EL (cell line): ENCODE measurements at regions not wholly inside any gene's neighbourhood (a gene's known extent, or its start where the extent isn't known, plus 50 kb on each side); places are given as distances from the start of the nearest gene placed in this dataset.
A peak's percentile ranks its signal among the peaks of the same experiment; 100 is the strongest.
"Not testable (repeated sequence)": the region's sequence is repeated elsewhere in the genome, so short reads cannot be mapped to it uniquely, and the experiment has no call there.

Experiments
- DNase-seq: peaks from one replicate; pipeline ENCODE4 v3.0.0-alpha.2; 2016

DNA sequence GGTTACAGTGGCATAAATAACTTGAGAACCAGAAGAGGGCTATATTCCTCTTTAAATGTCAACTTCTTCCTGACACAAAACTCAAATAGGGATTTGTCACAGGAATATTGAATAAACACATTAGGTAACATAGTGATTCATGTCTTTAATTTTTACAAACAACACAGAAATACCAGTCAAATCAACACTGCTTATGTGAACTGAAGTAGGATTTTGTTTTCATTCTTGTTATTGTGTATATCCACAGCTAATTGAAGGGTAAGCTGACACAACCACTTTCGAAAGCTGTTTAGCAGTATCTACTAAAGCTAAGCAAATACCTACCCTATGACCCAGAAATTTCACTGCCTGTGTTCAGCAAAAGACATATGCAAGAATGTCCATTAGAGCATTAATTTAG, 120.4 kb upstream of the EOLA2 start:
- no peak for DNase-seq

DNA sequence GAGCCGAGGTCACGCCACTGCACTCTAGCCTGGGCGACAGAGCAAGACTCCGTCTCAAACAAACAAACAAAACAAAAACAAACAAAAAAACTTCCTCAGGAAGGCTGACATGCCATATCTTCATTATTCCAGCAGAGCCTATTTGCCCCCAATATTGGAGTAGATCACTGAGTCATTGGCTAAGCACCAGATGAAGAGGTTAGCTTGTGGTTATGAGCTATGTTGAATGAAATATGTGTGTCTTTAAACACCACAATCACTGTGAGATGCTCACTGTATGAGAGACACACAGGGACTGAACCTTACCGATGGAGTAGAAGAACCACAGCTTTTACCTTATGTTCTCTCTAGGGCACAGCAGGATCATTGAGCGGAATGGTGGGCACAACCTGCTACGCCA, 122.1 kb upstream of the EOLA2 start:
- DNase-seq = peak; percentile 75

DNA sequence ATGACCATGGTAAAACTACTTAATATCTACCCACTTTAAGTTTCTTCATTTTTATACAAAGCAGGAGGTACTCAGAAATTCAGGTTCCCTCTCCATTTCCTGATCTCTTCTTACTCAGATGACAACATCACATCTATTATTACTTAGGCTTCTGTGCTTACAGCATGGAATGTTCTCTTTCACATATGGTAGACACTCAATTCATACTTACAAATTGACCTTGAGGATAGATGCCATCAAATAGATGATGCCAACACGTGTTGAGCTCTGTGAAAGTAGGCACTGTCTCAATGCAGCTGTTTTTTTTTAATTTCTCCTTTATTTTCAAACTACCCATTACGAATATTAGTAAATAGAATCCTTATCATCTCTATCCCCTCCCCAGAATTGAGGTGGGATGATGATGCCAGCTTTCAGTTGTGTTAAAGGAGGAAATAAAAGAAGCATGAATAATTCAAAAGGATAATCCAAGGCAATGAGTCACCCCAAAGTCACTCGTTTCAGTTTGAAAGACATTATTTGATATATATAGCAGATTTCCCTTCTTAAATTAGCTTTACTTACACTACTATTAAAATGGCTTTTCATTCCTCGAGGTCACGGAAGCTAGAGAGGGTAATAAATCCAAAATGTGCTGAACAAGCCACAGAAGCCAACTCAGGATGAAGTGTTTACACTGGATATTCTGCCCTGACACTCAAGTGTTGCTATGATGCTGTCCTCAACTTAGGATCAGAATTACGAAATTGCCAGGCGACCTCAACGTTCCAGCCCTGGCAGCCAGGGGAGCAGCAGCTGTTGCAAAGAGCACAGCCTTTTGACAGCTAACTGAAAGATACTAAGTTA, 124.2 kb upstream of the EOLA2 start:
- peak; percentile 87 for DNase-seq

DNA sequence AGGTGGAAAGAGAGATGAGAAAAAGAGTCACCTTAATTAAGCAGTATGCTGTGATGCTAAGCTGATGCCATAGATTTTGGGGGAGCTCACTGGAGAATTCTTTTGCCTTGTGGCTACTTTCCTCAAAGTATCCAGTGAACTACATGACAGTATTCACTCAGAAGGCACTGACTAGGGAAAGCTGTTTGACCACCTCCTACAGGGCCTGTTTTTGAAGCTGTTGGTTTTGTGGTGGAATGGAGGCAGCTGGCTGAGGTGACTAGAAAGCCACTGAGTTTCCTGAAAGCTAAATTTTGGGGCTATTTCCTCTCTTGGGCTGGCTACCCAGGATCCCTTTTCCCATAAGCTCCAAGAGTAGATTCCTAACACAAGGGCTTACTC, 124.8 kb upstream of the EOLA2 start:
- DNase-seq = no peak

DNA sequence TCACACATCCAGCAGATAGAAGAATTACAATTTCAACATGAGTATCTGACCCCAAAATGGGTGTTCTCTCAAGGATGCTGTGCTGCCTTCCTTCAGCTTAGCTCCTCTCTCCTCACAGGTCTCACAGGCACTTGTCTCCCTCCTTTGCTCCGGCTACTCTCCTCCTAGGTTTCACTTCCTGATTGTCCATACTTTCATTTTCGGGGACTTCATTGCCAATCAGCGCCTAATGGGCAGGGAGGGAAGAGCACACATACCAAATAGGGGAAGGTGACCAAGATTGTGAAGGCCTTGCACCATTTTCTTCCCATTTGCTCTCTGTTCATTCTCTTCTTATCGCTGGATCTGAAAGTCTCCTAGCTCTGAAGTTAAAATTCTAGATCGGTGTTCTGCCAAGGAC, 125.4 kb upstream of the EOLA2 start:
- no peak for DNase-seq

DNA sequence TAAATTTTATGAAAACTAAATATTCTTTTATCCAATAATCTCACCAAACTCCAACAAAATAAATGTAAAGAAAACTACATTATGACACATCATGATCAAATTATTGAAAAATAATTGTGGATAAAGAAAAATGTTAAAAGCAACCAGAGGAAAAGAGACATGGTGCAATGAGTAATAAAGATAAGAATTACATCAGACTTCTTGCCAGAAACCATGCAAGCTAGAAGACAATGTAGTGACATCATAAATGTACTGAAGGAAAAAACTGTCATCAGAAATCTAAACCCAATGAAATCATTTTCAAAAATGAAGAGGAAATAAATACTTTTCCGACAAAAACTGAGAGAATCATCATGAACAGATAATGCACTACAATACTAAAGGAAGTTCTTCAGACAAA, 135.9 kb upstream of the EOLA2 start:
- peak; percentile 15 for DNase-seq

DNA sequence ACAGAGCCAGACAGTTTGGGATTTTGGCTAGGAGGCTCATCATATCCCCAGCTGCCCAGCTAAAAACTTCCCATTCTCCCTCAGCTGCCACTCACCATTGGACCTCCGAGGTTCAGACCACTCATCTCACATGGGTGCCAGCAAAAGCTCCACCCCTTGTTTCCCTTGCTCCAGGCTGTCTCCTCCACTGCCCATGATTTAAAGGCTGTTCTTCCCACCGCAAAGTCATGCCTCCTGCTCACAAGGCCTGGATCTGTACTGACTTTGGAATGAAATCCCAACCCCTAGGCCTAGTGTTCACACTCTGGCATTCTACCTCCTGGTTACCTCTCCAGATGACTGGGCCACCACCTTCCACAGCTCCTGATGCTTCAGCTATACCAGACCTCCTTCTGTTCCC, 142.2 kb upstream of the EOLA2 start:
- peak; percentile 20 for DNase-seq

DNA sequence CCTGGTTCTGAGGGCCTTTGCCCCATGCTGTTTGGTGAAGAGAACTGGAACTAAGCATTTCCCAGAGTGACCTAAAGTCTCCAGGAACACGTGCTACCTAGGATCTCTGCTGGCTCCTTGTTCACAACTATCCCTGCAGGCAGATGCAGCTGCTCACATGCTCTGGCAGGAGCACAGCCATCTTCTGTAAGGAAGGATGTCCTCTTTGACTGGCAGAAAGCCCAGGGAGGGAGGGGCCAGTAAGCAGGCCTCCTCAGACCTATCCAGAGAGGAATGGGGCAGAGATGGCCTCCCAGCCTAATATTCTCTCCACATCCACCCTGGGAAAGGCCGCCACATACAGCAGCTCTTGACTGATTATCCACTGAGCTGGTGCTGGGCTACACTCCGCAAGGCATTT, 142.8 kb upstream of the EOLA2 start:
- DNase-seq = peak; percentile 4

DNA sequence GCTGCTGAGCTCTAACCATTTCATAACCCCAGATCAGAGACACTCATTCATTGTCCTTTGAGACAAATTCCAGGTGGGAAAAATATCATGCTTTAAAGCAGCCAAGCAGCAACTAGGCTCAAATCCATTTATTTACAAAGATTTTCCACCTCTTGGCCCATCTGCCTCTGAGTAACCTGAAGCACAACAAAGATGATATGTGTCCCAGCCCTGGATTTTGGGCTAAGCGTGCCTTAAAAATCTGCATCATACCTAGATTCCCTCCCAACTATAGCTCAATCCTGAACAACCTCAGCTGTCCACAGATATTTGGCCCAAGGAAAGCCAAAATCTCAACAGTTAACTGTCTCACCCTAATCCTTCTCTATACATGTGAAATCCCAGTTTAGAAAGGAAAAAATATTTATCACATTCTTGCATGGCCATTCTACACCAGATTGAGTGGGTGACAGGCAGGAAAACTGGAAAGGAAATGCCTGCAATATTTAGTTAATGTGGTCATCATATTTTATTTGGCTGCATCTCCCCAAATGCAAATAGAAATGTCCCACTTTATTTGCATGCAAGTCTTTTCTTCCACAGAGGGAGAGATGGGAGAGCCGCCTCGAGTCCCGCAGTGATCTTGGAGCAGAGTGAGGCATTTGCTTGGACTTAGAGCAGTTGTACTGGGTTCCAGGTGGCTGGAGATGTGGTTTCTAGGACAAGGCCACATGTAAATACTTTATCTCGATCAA, 146.4 kb upstream of the EOLA2 start:
- DNase-seq = peak; percentile 85

DNA sequence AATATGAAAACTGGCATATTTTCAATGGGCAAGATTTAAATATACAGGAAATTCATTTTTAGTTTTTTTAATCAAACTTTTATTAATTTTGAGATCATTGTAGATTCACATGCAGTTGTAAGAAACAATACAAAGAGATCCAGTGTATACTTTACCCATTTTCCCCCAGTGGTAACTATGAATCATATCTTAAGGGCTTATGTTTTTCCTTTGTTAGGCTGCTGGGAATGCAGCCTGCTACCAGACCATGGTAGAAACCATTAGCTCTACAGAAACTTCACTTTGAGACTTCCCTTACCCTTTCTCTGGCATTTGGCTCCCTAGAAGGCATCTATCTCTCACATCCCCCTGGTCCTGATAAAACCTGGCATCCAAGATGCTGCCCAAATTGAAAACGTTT, 147.6 kb upstream of the EOLA2 start:
- DNase-seq = peak; percentile 41

DNA sequence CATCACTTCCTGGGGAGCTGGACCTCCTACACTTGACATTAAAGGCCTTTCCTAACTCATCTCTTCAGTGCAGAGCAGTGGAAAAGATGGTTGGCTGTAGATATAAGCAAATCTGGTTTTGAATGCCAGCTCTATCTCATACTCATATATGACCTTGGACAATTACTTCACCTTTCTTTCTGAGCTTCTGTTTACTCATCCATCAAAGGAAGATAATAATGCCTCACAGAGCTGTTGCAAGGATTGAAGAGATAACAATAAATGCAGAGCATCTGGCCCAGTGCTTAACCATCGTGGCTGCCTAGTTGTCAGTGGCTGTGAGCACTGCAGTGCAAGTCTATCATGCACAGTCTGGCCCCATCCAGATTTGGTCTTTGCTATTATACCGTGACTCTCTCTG, 148.1 kb upstream of the EOLA2 start:
- DNase-seq = no peak

DNA sequence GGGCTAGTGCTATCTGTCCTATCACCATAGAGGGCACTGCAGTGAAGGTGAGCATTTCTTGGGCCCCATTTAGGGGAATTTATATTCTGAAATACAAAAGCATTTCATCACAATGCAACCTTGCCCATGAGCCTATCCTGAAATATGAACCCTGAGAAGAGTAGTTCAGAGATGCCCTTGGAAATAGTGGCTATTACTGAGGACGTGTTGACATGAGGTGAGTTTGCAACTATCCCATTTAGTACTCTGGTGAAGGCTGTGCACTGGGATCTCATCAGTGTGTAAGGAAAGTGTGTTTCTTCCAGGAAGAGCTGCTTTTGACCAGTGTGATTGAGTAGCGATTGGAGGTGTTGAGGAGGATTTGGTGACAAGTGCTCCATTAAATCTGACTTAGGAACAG, 149.3 kb upstream of the EOLA2 start:
- DNase-seq = no peak

DNA sequence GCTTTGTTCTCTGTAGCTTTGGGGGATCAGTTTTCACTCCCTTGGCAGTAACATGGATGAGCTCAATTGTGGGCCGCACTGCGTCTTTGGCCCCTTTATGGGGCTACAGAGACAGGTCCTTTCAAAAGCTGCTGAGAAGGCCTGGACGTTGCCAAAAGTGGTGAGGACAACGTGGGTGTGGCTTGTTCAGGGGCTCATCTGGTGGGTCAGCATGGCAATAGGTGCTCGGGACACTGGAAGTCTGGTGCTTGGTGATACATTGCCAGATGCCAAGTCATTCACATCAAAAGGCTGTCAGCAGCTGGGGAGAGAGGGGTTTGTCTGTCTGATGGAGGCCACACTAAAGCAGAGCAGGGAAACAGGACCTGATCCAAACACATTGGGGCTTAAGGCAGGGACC, 149.8 kb upstream of the EOLA2 start:
- DNase-seq = no peak

DNA sequence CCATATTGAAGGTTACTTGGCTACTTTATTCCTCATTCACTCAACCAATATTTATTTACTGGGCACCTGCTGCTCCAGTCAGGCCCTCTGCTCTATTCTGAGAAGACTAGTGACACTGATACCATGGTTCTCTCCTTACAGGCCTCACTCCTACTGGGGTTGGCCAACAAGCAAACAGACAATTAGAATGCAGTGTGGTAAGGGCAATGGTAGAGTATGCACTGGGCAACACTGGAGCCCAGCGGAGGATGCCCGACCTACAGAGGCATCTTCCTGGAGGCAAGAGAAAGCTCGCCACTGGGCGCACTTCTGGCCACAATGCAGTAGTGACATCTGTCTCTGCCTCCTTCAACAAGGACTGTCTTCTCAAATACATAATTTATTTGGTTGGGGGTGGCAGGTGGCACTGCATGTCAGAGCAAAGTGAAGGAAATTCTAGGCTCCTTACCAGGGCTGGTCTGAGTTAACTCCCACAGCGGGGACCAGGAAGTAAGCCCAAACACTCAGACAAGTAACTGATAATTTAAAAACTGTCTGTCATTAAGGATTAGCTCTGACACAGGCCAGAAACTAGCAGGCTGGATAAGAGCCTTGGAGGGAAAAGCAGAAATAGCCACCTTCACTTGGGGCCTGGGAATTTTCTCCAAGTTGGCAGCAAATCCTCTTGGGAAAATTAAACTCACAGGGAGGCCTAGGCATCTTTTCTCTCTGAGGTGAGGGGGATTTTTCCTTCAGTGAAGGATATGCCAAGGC, 150.7 kb upstream of the EOLA2 start:
- no peak for DNase-seq

DNA sequence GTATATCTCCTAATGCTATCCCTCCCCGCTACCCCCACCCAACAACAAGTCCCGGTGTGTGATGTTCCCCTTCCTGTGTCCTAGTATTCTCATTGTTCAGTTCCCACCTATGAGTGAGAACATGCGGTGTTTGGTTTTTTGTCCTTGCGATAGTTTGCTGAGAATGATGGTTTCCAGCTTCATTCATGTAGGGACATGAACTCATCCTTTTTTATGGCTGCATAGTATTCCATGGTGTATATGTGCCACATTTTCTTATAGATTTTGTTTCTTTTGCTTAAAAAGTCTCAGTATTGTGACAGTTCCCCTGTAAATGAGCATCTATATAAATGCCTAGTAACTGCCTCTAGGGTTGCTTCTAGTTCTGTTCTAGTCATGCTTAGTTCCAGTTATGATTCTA, 153.0 kb upstream of the EOLA2 start:
- DNase-seq = not testable (repeated sequence)

DNA sequence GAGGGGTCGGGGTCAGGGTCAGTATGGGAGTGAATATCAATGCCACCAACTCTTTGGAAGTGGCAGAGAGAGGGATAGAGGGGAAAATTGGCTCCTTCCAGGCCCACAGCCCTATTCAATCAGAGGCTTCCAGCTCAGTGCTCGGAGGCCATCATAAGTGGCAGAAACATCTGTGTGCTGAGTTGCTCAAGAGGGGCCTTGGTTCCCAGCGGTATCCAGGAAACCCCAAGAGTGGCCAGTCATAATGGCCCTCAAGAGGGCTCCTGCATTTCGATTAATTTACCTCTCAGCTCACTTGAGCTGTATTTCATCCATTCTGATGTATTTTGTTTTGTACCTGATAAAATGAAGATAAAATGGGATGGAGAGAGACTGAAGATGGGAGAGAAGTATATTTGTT, 154.3 kb upstream of the EOLA2 start:
- DNase-seq = no peak

DNA sequence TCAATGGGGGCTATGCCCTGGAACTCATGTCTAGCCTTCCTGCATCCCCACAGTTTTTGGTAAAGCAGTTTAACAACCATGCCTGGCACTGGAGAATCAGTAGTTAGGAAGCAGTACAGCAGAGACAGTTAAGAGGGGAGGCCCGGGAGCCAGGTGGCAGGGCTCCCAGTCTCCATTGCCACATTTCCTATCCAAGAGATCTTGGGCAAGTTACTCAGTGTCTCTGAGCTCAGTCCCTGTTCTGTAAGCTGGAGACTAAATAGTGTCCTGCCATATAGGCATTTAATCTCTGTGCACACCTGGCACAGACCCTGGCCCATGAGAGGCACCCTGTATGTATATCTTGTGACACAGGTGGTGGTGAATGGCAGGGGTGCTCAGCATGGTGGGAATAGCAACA, 156.1 kb upstream of the EOLA2 start:
- no peak for DNase-seq

DNA sequence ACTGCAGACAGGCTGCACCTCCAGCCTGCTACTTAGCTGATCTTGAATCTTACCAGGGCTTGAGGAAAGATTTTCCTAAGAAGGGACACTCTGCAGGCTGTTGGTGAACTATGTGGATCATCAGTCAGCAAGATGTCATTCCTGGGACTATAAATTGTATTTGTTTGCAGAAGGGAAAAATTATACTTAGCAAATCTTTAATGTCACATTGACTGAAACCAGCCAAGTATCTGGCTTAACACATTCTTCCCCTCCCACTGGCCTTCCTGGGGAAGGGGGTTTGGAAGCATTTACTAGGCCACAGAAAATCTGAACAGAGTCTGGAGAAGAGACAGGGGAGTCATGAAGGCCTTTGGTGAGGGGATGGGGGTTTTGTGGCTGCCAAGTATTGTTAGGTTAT, 156.7 kb upstream of the EOLA2 start:
- no peak for DNase-seq

DNA sequence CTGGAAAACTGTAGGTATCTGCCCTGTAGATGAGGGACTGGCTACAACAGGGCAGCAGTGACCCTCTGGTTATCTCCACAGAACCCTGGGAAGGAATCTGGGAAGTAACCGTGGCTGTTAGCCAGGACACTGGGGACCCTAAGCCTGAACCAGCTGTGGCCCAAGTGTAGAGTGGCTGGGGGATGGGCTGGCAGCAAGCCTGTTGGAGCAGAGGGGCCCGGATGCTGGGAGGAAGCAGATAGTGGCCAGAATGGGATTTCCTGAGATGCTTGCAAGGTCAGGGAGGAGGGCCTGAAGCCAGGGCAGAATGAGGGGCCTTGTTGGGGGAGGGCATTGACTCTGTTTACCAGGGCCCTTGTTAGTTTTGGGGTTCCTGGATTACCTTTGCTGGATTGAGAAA, 161.0 kb upstream of the EOLA2 start:
- no peak for DNase-seq

DNA sequence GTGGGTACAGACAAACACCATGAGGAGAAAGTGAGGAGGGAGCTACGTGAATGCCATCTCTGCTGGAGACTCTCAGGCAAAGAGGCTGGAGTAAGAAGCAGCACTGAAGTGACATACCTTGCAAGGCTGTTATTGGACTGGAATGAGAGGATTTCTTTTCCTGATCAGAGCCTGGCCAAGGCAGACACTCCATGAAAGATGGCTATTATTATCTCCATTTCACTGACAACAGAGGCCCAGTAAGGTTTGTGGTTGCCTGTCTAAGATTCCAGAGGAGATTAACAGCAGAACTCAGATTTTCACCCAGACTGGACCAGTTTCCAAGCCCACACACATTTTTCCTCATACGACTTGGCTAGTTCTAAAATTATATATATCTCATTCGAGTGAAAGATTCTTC, 162.0 kb upstream of the EOLA2 start:
- no peak for DNase-seq

DNA sequence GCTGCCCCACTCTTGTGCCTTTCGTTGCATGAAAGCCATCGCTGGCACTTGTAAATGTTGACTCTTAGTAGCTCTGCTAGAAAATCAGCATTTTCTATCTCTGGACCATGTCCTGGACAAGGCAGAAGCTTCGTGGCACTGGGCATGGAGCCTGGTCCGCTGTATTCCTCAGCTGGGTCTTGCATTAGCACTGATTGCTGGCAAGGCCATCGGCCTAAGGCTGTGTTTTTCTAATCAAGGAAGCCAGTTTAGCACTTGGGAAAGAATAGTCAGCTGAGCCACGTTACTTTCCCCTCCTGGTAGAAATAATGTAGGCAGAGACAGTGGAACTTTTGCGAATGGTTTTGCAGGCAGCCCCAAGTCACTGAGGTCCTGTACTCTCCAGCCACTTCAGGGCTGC, 180.2 kb upstream of the EOLA2 start:
- no peak for DNase-seq

DNA sequence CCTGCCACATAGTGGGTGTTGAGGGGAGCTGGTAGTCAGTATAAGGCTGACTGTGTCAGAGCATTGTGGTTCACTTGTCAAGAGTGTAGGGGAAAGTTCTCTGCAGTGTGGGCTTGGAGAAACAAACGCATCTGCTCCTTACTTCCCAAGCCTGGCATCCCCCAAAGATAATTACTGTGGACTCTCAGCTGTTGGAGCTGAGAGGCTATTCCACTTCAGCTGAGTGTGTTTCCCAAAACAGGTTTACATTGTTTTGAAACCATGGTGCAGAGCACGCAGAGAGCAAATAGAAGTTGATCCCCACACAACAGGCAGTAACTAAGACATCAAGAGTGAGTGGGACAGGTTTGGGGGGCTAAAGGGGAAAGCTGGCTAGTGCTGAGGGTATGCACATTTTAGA, 181.0 kb upstream of the EOLA2 start:
- DNase-seq = no peak

DNA sequence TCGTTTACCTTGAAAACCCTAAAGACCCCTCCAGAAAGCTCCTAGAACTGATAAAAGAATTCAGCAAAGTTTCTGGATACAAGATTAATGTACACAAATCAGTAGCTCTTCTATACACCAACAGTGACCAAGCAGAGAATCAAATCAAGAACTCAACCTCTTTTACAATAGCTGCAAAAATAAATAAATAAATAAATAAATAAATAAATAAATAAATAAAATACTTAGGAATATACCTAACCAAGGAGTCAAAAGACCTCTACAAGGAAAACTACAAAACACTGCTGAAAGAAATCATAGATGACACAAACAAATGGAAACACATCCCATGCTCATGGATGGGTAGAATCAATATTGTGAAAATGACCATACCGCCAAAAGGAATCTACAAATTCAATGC, 186.8 kb upstream of the EOLA2 start:
- not testable (repeated sequence) for DNase-seq

DNA sequence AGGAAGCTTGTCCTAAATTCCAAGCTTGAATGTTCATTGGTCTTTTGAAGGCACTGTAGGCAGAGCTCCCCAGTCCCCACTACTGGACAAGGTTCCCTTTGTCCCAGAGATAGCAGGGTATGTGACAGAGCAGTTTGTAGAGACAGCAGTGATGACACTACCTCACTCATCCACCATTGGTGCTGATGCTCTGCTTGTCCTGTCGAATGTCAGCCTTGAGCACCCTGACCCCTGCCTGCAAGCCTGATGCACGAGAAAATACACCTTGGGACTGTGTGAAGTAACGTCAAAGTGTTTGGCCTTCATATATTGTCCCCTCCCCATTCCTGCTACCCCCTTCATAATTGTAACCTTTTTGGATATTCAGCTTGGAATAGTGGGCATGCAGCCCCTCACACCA, 188.9 kb upstream of the EOLA2 start:
- no peak for DNase-seq
